Mesendoderm (in vitro differentiated cells): ENCODE measurements at regions not wholly inside any gene's neighbourhood (a gene's known extent, or its start where the extent isn't known, plus 50 kb on each side); places are given as distances from the start of the nearest gene placed in this dataset.

ENCODE experiments used
- DNase-seq: peaks from one replicate; pipeline ENCODE4 v3.0.0; 2013
- H2AK5ac ChIP-seq: 2 replicates; pipeline ENCODE4 v1.6.1; 2013; ENCODE audit warnings: low read length, inconsistent platforms
- H2BK120ac ChIP-seq: 2 replicates; pipeline ENCODE4 v1.6.1; 2013; ENCODE audit warnings: low read depth, mild to moderate bottlenecking, low read length, moderate library complexity, mixed read lengths
- H2BK15ac ChIP-seq: replicated peaks from 2 replicates; pipeline ENCODE4 v1.6.1; 2013; ENCODE audit warnings: low read depth, mild to moderate bottlenecking, moderate library complexity
- H2BK5ac ChIP-seq: 2 replicates; pipeline ENCODE4 v1.6.1; 2013; ENCODE audit warnings: low read length, inconsistent platforms
- H3K18ac ChIP-seq: 2 replicates; pipeline ENCODE4 v1.6.1; 2013; ENCODE audit warnings: mild to moderate bottlenecking, low read length, mixed read lengths
- H3K23ac ChIP-seq: one replicate; pipeline ENCODE4 v1.6.1; 2013; ENCODE audit warnings: low read length
- H3K27ac ChIP-seq: 2 replicates; pipeline ENCODE4 v1.5.1; 2013; ENCODE audit warnings: low read depth, mild to moderate bottlenecking, inconsistent platforms, low read length, moderate library complexity
- H3K27me3 ChIP-seq: 2 replicates; pipeline ENCODE4 v1.6.1; 2013; ENCODE audit warnings: low read length, control low read depth, mild to moderate bottlenecking, inconsistent platforms; ENCODE audit not compliant: insufficient read depth, poor library complexity
- H3K36me3 ChIP-seq: 2 replicates; pipeline ENCODE4 v1.6.1; 2013; ENCODE audit warnings: low read length, inconsistent platforms; ENCODE audit not compliant: control insufficient read depth, insufficient read depth
- H3K4ac ChIP-seq: one replicate; pipeline ENCODE4 v1.6.1; 2013; ENCODE audit warnings: low read depth, mild to moderate bottlenecking, low read length, moderate library complexity
- H3K4me1 ChIP-seq: 2 replicates; pipeline ENCODE4 v1.6.1; 2013; ENCODE audit warnings: low read depth, low read length, inconsistent platforms; ENCODE audit not compliant: control insufficient read depth
- H3K4me2 ChIP-seq: 2 replicates; pipeline ENCODE4 v1.6.1; 2013; ENCODE audit warnings: low read length
- H3K4me3 ChIP-seq: 2 replicates; pipeline ENCODE4 v1.5.1; 2013; ENCODE audit warnings: mild to moderate bottlenecking, low read length
- H3K56ac ChIP-seq: one replicate; pipeline ENCODE4 v1.6.1; 2013; ENCODE audit warnings: low read length
- H3K79me1 ChIP-seq: 2 replicates; pipeline ENCODE4 v1.6.1; 2013; ENCODE audit warnings: low read length, inconsistent platforms
- H3K79me2 ChIP-seq: 2 replicates; pipeline ENCODE4 v1.6.1; 2013; ENCODE audit warnings: mild to moderate bottlenecking, low read length; ENCODE audit not compliant: control insufficient read depth, insufficient read depth
- H3K9ac ChIP-seq: 2 replicates; pipeline ENCODE4 v1.6.1; 2013; ENCODE audit warnings: low read length, inconsistent platforms
- H4K5ac ChIP-seq: one replicate; pipeline ENCODE4 v1.6.1; 2013; ENCODE audit warnings: low read length
- H4K8ac ChIP-seq: one replicate; pipeline ENCODE4 v1.6.1; 2013; ENCODE audit warnings: low read depth, mild to moderate bottlenecking, control low read depth, low read length, moderate library complexity
- WGBS: extraction: QIAGEN DNeasy Blood & Tissue Kit; methylation state at CpG from one replicate; pipeline ENCODE4 v1.1.7; 2013; ENCODE audit warnings: low lambda C conversion rate, missing lambda C conversion rate; ENCODE audit not compliant: insufficient coverage; ENCODE audit errors: extremely low coverage; 5-methylcytosine and 5-hydroxymethylcytosine counted together

DNA sequence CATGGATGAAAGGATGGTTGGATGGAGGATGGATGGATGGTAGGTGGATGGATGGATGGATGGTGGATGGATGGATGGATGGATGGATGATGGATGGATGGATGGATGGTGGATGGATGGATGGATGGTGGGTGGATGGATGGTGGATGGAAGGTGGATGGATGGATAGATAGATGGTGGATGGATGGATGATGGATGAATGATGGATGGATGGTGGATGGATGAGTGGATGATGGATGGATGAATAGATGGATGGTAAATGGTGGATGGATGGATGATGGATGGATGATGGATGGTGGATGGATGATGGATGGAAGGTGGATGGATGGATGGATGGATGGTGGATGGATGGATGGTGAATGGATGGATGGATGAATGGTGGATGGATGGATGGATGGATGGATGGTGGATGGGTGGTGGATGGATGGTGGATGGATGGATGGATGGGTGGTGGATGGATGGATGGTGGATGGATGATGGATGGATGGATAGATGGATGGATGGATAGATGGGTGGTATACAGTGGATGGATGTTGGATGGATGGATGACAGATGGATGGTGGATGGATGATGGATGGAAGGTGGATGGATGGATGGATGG, 350.8 kb downstream of the BRD1 start:
- H4K8ac ChIP-seq, result no peak overlapping the region
- peaks cover 5% of the 10 kb centered on the region for H3K4me1 ChIP-seq
- no peaks in the 10 kb centered on the region for H3K79me2 ChIP-seq
- H3K4me3 ChIP-seq, result no peak overlapping the region
- no peak overlapping the region for H3K56ac ChIP-seq
- no peak overlapping the region for H3K9ac ChIP-seq
- no peak overlapping the region for H4K5ac ChIP-seq
- DNase-seq, result no peak
- no peak overlapping the region for H3K4ac ChIP-seq
- H3K18ac ChIP-seq, result no peak overlapping the region
- H2BK15ac ChIP-seq, result no peak overlapping the region
- H3K4me2 ChIP-seq, result no peak overlapping the region
- H3K79me1 ChIP-seq, result no peaks in the 10 kb centered on the region
- no peaks in the 10 kb centered on the region for H3K27me3 ChIP-seq
- no peak overlapping the region for H3K27ac ChIP-seq
- no peak overlapping the region for H2BK120ac ChIP-seq
- H3K36me3 ChIP-seq, result no peaks in the 10 kb centered on the region
- no peak overlapping the region for H3K23ac ChIP-seq
- H2AK5ac ChIP-seq, result no peak overlapping the region
- no peak overlapping the region for H2BK5ac ChIP-seq

GRCh38 chr22:49476176-49476575, 351.5 kb downstream of the BRD1 start:
- no CpG with 5 or more reads among the region's 5 CpGs for WGBS
- Histone ChIP-seq H2BK5ac (no peak overlapping the region), H3K79me1 (no peaks in the 10 kb centered on the region), H4K5ac (no peak overlapping the region), H3K4me3 (no peak overlapping the region), H3K18ac (no peak overlapping the region), H3K56ac (no peak overlapping the region), H2AK5ac (no peak overlapping the region), H3K79me2 (no peaks in the 10 kb centered on the region), H3K23ac (no peak overlapping the region), H3K4ac (no peak overlapping the region), H3K36me3 (no peaks in the 10 kb centered on the region), H3K9ac (no peak overlapping the region), H3K4me2 (no peak overlapping the region), H4K8ac (no peak overlapping the region), H3K27ac (no peak overlapping the region), H3K27me3 (no peaks in the 10 kb centered on the region), H2BK15ac (no peak overlapping the region), H2BK120ac (no peak overlapping the region), H3K4me1 (no peaks in the 10 kb centered on the region)
- no peak for DNase-seq

DNA sequence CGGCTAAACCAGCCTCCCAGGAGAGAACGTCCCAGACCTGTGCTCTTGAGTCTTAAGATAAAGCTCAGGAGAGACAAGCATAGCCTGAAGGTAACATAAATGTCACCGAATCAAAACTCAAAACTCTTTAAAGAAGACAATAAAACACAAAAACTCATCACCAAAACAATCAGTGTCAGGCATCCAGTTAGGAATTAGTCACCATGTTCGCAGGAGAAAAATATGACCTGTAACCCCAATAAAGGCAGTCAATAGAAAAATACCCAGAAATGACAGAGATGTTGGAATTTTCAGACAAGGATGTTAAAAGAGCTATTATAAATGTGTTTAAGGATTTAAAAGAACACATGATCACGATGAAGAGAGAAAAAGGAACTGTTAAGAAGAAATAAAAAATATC, 352.4 kb downstream of the BRD1 start:
- H2AK5ac ChIP-seq, result no peak overlapping the region
- H2BK120ac ChIP-seq, result no peak overlapping the region
- no peak overlapping the region for H4K5ac ChIP-seq
- H3K4me1 ChIP-seq, result no peaks in the 10 kb centered on the region
- H3K27me3 ChIP-seq, result no peaks in the 10 kb centered on the region
- no peak overlapping the region for H3K4me2 ChIP-seq
- WGBS, result no CpG with 5 or more reads among the region's 5 CpGs
- H2BK15ac ChIP-seq, result no peak overlapping the region
- no peaks in the 10 kb centered on the region for H3K79me1 ChIP-seq
- no peak overlapping the region for H3K18ac ChIP-seq
- no peak overlapping the region for H3K4me3 ChIP-seq
- no peak overlapping the region for H3K9ac ChIP-seq
- H3K56ac ChIP-seq, result no peak overlapping the region
- H4K8ac ChIP-seq, result no peak overlapping the region
- no peak overlapping the region for H2BK5ac ChIP-seq
- DNase-seq, result no peak
- no peaks in the 10 kb centered on the region for H3K79me2 ChIP-seq
- no peak overlapping the region for H3K27ac ChIP-seq
- no peak overlapping the region for H3K4ac ChIP-seq
- H3K36me3 ChIP-seq, result no peaks in the 10 kb centered on the region
- H3K23ac ChIP-seq, result no peak overlapping the region

DNA sequence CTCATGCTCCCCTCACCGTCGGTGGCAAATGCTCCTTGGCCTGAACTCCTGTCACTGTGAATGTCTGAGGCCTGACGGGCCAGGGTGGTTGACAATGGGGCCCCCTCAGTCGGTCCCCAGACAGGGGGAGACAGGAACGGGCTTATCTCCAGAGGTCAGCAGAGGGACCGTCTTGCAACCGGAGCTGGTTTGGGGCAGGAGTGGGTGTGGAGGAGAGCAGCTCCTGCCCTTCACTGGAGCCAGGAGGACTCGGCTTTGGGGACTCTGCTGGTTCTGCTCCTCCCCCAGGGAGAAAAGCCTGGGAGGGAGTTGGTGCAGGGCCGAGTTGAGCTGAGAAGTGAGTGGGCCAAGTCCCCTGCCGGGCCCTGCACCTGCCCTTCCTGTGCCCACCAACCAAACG, 354.4 kb downstream of the BRD1 start:
- Histone ChIP-seq H3K79me2 (no peaks in the 10 kb centered on the region), H3K4ac (no peak overlapping the region), H3K9ac (no peak overlapping the region), H3K4me1 (no peaks in the 10 kb centered on the region), H3K23ac (no peak overlapping the region), H3K56ac (no peak overlapping the region), H4K8ac (no peak overlapping the region), H3K27me3 (no peaks in the 10 kb centered on the region), H3K27ac (no peak overlapping the region), H3K79me1 (no peaks in the 10 kb centered on the region), H4K5ac (no peak overlapping the region), H3K18ac (no peak overlapping the region), H2BK120ac (no peak overlapping the region), H3K4me3 (no peak overlapping the region), H3K36me3 (no peaks in the 10 kb centered on the region), H2AK5ac (no peak overlapping the region), H3K4me2 (no peak overlapping the region), H2BK5ac (no peak overlapping the region), H2BK15ac (no peak overlapping the region)
- no peak for DNase-seq
- WGBS, result no CpG with 5 or more reads among the region's 11 CpGs

DNA sequence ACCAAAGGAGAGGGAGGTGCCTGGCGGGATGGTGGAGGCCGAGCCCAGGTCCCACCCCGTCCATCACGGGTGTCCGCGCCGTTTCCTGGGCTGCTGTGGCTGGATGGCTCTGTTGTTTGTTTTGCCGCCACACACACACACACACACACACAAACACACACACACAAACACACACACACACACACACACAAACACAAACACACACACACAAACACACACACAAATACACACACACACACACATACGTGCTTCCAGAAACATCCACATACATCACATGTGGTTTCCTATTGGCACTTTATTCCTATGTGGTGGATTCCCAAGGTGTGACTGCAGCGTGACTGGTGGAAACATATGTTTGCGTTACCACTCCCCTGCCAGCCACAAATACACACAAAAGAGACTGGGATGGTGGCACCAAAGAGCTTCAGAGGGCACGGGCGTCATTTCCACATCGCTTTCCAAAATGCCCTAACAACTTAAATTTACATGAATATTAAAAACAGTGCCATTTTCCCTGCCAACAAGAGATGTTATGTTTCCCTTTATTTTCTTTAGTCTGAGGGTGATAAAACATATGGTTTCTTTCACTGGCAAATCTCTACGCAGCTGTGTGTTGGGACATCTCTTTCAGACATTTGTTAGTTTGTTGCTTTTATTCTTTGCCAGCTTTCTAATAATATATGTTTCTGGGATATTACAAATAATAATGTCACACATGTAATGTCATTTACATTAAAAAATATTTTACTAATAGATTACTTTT, 356.8 kb downstream of the BRD1 start:
- no peak for DNase-seq
- no peak overlapping the region for H3K4ac ChIP-seq
- no peak overlapping the region for H3K18ac ChIP-seq
- no peak overlapping the region for H2BK120ac ChIP-seq
- no peak overlapping the region for H3K4me2 ChIP-seq
- no peak overlapping the region for H2BK5ac ChIP-seq
- H3K27me3 ChIP-seq, result no peaks in the 10 kb centered on the region
- no CpG with 5 or more reads among the region's 15 CpGs for WGBS
- H3K4me3 ChIP-seq, result no peak overlapping the region
- no peak overlapping the region for H2BK15ac ChIP-seq
- no peak overlapping the region for H4K5ac ChIP-seq
- no peak overlapping the region for H3K9ac ChIP-seq
- no peaks in the 10 kb centered on the region for H3K79me1 ChIP-seq
- no peak overlapping the region for H4K8ac ChIP-seq
- H3K27ac ChIP-seq, result no peak overlapping the region
- H2AK5ac ChIP-seq, result no peak overlapping the region
- no peak overlapping the region for H3K23ac ChIP-seq
- H3K56ac ChIP-seq, result no peak overlapping the region
- no peaks in the 10 kb centered on the region for H3K36me3 ChIP-seq
- no peaks in the 10 kb centered on the region for H3K4me1 ChIP-seq
- no peaks in the 10 kb centered on the region for H3K79me2 ChIP-seq
